ENCODE measurements at regions not wholly inside any gene's neighbourhood (a gene's known extent, or its start where the extent isn't known, plus 50 kb on each side); places are given as distances from the start of the nearest gene placed in this dataset.

- DNase-seq = no peak
- WGBS, 5 donors = 91 to 100% (median 97%) methylated on average over 1 of the region's 1 CpG
- no peaks in the 10 kb centered on the region for H3K4me1 ChIP-seq
- no peaks in the 10 kb centered on the region for H3K9me3 ChIP-seq
- TF ChIP-seq EP300 (IDR thresholded peaks at IDR 0.05) (no peak), CTCF (IDR thresholded peaks at IDR 0.05) (no peak), POLR2A (IDR thresholded peaks at IDR 0.05) (no peak), POLR2AphosphoS5 (IDR thresholded peaks at IDR 0.05) (no peak)
- no peaks in the 10 kb centered on the region for H3K27me3 ChIP-seq
- intact Hi-C loops (cut with DNase I; ENCODE audit: low total_unique reads) = no loop called here
- no peaks in the 10 kb centered on the region for H3K36me3 ChIP-seq
- no peak overlapping the region for H3K27ac ChIP-seq
- H3K4me3 ChIP-seq = no peak overlapping the region
These were observed 219.7 kb upstream of the STK17B start for GRCh38 chr2:196391149-196391479.

- Histone ChIP-seq H3K27me3 (no peaks in the 10 kb centered on the region), H3K4me3 (no peak overlapping the region), H3K27ac (no peak overlapping the region), H3K4me1 (peaks cover 0 to 7% (median 0%) of the 10 kb centered on the region in 4 donors), H3K9me3 (no peaks in the 10 kb centered on the region), H3K36me3 (no peaks in the 10 kb centered on the region)
- intact Hi-C loops (cut with DNase I; ENCODE audit: low total_unique reads) = no loop called here
- 89 to 100% (median 94%) methylated on average over 1 of the region's 1 CpG for WGBS, 5 donors
- no peak for TF ChIP-seq POLR2A (IDR thresholded peaks at IDR 0.05)
- no peak for TF ChIP-seq POLR2AphosphoS5 (IDR thresholded peaks at IDR 0.05)
- TF ChIP-seq CTCF (IDR thresholded peaks at IDR 0.05) = no peak
- TF ChIP-seq EP300 (IDR thresholded peaks at IDR 0.05) = no peak
- no peak for DNase-seq
These were observed 227.7 kb upstream of the STK17B start for GRCh38 chr2:196399096-196399495.

- H3K4me3 ChIP-seq = no peak overlapping the region
- 33 to 49% (median 41%) methylated on average over 5 of the region's 5 CpGs for WGBS, 5 donors
- no peak overlapping the region for H3K27ac ChIP-seq
- intact Hi-C loops (cut with DNase I; ENCODE audit: low total_unique reads) = no loop called here
- H3K9me3 ChIP-seq = no peaks in the 10 kb centered on the region
- H3K27me3 ChIP-seq = no peaks in the 10 kb centered on the region
- DNase-seq = peak in 1 of 2 donors; percentile 77
- no peaks in the 10 kb centered on the region for H3K36me3 ChIP-seq
- TF ChIP-seq EP300 (IDR thresholded peaks at IDR 0.05) = no peak
- TF ChIP-seq POLR2AphosphoS5 (IDR thresholded peaks at IDR 0.05) = no peak
- TF ChIP-seq POLR2A (IDR thresholded peaks at IDR 0.05) = no peak
- H3K4me1 ChIP-seq = peaks cover 0 to 7% (median 0%) of the 10 kb centered on the region in 4 donors
These were observed 228.6 kb upstream of the STK17B start for GRCh38 chr2:196399722-196400691.

- Histone ChIP-seq H3K27ac (no peak overlapping the region), H3K4me3 (no peak overlapping the region), H3K4me1 (peaks cover 0 to 7% (median 0%) of the 10 kb centered on the region in 4 donors), H3K9me3 (no peaks in the 10 kb centered on the region), H3K27me3 (no peaks in the 10 kb centered on the region), H3K36me3 (no peaks in the 10 kb centered on the region)
- TF ChIP-seq EP300 (IDR thresholded peaks at IDR 0.05) (no peak), CTCF (IDR thresholded peaks at IDR 0.05) (no peak), POLR2AphosphoS5 (IDR thresholded peaks at IDR 0.05) (no peak), POLR2A (IDR thresholded peaks at IDR 0.05) (no peak)
- DNase-seq = no peak
- intact Hi-C loops (cut with DNase I; ENCODE audit: low total_unique reads) = no loop called here
- WGBS, 5 donors = 20 to 43% (median 36%) methylated on average over 1 of the region's 1 CpG
These were observed 232.1 kb upstream of the STK17B start for GRCh38 chr2:196403471-196403870.

- Histone ChIP-seq H3K4me1 (peaks cover 0 to 7% (median 0%) of the 10 kb centered on the region in 4 donors), H3K27ac (no peak overlapping the region), H3K4me3 (no peak overlapping the region), H3K9me3 (no peaks in the 10 kb centered on the region), H3K27me3 (no peaks in the 10 kb centered on the region), H3K36me3 (no peaks in the 10 kb centered on the region)
- no peak for DNase-seq
- TF ChIP-seq POLR2A (IDR thresholded peaks at IDR 0.05) (no peak), POLR2AphosphoS5 (IDR thresholded peaks at IDR 0.05) (no peak), EP300 (IDR thresholded peaks at IDR 0.05) (no peak), CTCF (IDR thresholded peaks at IDR 0.05) (no peak)
- intact Hi-C loops (cut with DNase I; ENCODE audit: low total_unique reads) = no loop called here
These were observed 232.9 kb upstream of the STK17B start for GRCh38 chr2:196404276-196404675.

Measured in stomach (tissue), 8 donors.